IMR-90 (cell line): ENCODE measurements at regions not wholly inside any gene's neighbourhood (a gene's known extent, or its start where the extent isn't known, plus 50 kb on each side); places are given as distances from the start of the nearest gene placed in this dataset.

Experiments
- BHLHE40 ChIP-seq: fragments of 150-350 bp; IDR thresholded peaks from 2 replicates; pipeline ENCODE4 v1.6.1; 2016; ENCODE audit warnings: mild to moderate bottlenecking, low read depth, low read length
- CHD1 ChIP-seq: IDR thresholded peaks from 2 replicates; pipeline ENCODE4 v1.6.1; 2012; ENCODE audit warnings: low read depth, low read length, improper control_type of control experiment
- MAFK ChIP-seq: IDR thresholded peaks from 2 replicates; pipeline ENCODE4 v1.6.1; 2012; ENCODE audit warnings: low read depth, low read length, improper control_type of control experiment
- MAZ ChIP-seq: IDR thresholded peaks from 2 replicates; pipeline ENCODE4 v1.6.1; 2012; ENCODE audit warnings: low read depth, mild to moderate bottlenecking, low read length, improper control_type of control experiment, moderate library complexity, borderline replicate concordance
- MXI1 ChIP-seq: IDR thresholded peaks from 2 replicates; pipeline ENCODE4 v1.6.1; 2012; ENCODE audit warnings: low read depth, mild to moderate bottlenecking, low read length, moderate library complexity, borderline replicate concordance
- POLR2A ChIP-seq: IDR thresholded peaks from 2 replicates; pipeline ENCODE4 v1.6.1; 2012; ENCODE audit warnings: mild to moderate bottlenecking, low read depth, low read length
- RAD21 ChIP-seq: IDR thresholded peaks from 2 replicates; pipeline ENCODE4 v1.6.1; 2012; ENCODE audit warnings: low read length, improper control_type of control experiment
- RCOR1 ChIP-seq: IDR thresholded peaks from 2 replicates; pipeline ENCODE4 v1.6.1; 2012; ENCODE audit warnings: mild to moderate bottlenecking, low read length, improper control_type of control experiment; ENCODE audit not compliant: insufficient replicate concordance
- RFX5 ChIP-seq: IDR thresholded peaks from 2 replicates; pipeline ENCODE4 v1.8.0; 2012; ENCODE audit warnings: low read depth, mild to moderate bottlenecking, low read length, moderate library complexity
- SMC3 ChIP-seq: fragments of 150-350 bp; IDR thresholded peaks from 2 replicates; pipeline ENCODE4 v1.6.1; 2016; ENCODE audit warnings: low read depth, mild to moderate bottlenecking, antibody characterized with exemption, low read length, moderate library complexity
- TF ChIP-seq, protein P1 (sequence below): conservative IDR thresholded peaks from 2 replicates; pipeline ENCODE4 v1.5.1; 2012; ENCODE audit warnings: mild to moderate bottlenecking, low read depth, low read length, improper control_type of control experiment
- TF ChIP-seq, protein P2 (sequence below): fragments of 150-350 bp; IDR thresholded peaks from 2 replicates; pipeline ENCODE4 v1.6.1; 2017; ENCODE audit warnings: mild to moderate bottlenecking, antibody characterized with exemption, low read length, low read depth

DNA sequence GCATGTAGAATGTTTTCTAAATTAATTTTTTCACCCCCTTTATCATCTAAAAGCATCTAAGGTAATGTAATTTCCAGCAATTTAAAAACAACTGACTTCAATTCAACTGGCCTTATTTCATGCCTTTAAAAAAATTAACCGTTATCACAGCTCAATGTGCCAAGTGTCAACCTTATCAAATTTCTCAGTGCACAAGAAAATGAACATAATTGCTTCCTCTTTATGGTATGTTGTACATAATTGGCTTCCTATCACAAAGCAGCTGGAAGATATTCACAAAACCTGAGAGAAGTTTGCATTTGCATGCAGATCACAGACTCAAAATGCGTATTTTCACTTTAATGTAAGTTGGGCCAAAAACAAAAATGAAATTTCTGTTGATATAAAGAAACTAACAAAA is 966.4 kb downstream of the GRM8 start:
- TF ChIP-seq, protein P1, sequence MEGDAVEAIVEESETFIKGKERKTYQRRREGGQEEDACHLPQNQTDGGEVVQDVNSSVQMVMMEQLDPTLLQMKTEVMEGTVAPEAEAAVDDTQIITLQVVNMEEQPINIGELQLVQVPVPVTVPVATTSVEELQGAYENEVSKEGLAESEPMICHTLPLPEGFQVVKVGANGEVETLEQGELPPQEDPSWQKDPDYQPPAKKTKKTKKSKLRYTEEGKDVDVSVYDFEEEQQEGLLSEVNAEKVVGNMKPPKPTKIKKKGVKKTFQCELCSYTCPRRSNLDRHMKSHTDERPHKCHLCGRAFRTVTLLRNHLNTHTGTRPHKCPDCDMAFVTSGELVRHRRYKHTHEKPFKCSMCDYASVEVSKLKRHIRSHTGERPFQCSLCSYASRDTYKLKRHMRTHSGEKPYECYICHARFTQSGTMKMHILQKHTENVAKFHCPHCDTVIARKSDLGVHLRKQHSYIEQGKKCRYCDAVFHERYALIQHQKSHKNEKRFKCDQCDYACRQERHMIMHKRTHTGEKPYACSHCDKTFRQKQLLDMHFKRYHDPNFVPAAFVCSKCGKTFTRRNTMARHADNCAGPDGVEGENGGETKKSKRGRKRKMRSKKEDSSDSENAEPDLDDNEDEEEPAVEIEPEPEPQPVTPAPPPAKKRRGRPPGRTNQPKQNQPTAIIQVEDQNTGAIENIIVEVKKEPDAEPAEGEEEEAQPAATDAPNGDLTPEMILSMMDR, result no peak
- TF ChIP-seq POLR2A, result no peak
- TF ChIP-seq, protein P2, sequence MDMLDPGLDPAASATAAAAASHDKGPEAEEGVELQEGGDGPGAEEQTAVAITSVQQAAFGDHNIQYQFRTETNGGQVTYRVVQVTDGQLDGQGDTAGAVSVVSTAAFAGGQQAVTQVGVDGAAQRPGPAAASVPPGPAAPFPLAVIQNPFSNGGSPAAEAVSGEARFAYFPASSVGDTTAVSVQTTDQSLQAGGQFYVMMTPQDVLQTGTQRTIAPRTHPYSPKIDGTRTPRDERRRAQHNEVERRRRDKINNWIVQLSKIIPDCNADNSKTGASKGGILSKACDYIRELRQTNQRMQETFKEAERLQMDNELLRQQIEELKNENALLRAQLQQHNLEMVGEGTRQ, result no peak
- TF ChIP-seq RFX5, result no peak
- TF ChIP-seq RAD21, result no peak
- TF ChIP-seq MXI1, result no peak
- no peak for TF ChIP-seq CHD1
- TF ChIP-seq RCOR1, result no peak
- no peak for TF ChIP-seq SMC3
- no peak for TF ChIP-seq MAFK
- no peak for TF ChIP-seq BHLHE40
- TF ChIP-seq MAZ, result no peak
